ENCODE measurements at regions not wholly inside any gene's neighbourhood (a gene's known extent, or its start where the extent isn't known, plus 50 kb on each side); places are given as distances from the start of the nearest gene placed in this dataset.

GRCh38 chr12:13365748-13366366 lies 169.3 kb downstream of the EMP1 start:
- Histone ChIP-seq H3K4me3 (no peak overlapping the region), H3K4me2 (no peak overlapping the region), H3K9me3 (no peaks in the 10 kb centered on the region), H3K27ac (no peak overlapping the region), H3K4me1 (no peaks in the 10 kb centered on the region)
- DNase-seq (ENCODE audit: low read depth in 1 of 2, low spot score in 1 of 2) (no peak), ATAC-seq (no peak), FAIRE-seq (no peak)
- TF ChIP-seq ZFP36 (IDR thresholded peaks at IDR 0.05; ENCODE audit: borderline replicate concordance, partially characterized antibody) (no peak), HDAC2 (IDR thresholded peaks at IDR 0.05) (no peak)
- WGBS (ENCODE audit: missing lambda C conversion rate): 84% methylated on average over 16 of the region's 16 CpGs
- POLR2A ChIA-PET: no interaction called here
- CTCF ChIA-PET: no interaction called here

DNA sequence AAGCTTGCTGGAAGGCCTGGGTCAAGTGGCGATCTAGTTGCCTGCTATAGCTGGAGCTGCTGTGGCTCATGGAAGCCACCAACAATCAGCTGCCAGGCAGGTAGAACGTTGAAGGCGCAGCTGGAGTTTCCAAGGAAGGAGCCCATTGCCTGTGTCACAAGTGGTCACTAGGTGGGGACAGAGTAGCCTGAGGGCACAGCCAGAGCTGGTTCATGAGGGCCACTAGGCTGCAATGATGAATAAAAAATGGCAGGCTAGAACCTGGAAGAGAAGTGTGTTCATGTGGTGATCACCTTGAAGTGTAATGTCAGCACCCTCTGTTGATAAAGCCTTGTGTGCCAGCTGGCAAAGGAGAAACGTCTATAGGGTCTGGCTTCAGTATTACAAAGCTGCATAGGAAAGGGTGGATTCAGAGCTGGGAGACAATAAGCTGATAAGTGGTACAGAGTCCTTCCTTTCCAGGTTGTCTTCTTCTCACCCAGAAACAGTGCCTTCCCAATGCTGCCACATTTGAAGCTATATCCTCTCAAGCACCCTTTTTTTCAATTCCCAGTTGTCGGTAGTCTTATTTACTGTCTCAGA lies 165.8 kb downstream of the EMP1 start:
- H3K27ac ChIP-seq: no peak overlapping the region
- ATAC-seq: peak; percentile 94 to 100
- H3K9me3 ChIP-seq: no peaks in the 10 kb centered on the region
- no peak overlapping the region for H3K4me2 ChIP-seq
- H3K4me1 ChIP-seq: no peaks in the 10 kb centered on the region
- CTCF ChIA-PET: interaction anchor here (0.6 to 2.1 kb wide), 35 partner anchors 10 to 805 kb away, joined by 3 to 16 read pairs (median 5); no protein-coding TSS in a partner anchor
- FAIRE-seq: no peak
- POLR2A ChIA-PET: no interaction called here
- no peak overlapping the region for H3K4me3 ChIP-seq
- TF ChIP-seq KDM5A (IDR thresholded peaks at IDR 0.05) (no peak), RAD21 (conservative IDR thresholded peaks at IDR 0.05 in 1 of 2, IDR thresholded peaks at IDR 0.05 in 1 of 2) (peak; percentile 77 to 85), ZNF302 (CRISPR knock-in tag; IDR thresholded peaks at IDR 0.05) (peak; percentile 72; the same call in 1 of the 2 replicates), EHMT2 (IDR thresholded peaks at IDR 0.05; ENCODE audit: low read depth) (peak; percentile 89), CEBPB (IDR thresholded peaks at IDR 0.05) (no peak), FOXS1 (CRISPR knock-in tag; IDR thresholded peaks at IDR 0.05) (0 out of 2 replicates have a peak, but pooled peaks have one; percentile 35), SMC3 (IDR thresholded peaks at IDR 0.05) (peak; percentile 79), HOXB5 (CRISPR knock-in tag; IDR thresholded peaks at IDR 0.05) (0 out of 2 replicates have a peak, but pooled peaks have one; percentile 46)
- TF ChIP-seq, protein P1, sequence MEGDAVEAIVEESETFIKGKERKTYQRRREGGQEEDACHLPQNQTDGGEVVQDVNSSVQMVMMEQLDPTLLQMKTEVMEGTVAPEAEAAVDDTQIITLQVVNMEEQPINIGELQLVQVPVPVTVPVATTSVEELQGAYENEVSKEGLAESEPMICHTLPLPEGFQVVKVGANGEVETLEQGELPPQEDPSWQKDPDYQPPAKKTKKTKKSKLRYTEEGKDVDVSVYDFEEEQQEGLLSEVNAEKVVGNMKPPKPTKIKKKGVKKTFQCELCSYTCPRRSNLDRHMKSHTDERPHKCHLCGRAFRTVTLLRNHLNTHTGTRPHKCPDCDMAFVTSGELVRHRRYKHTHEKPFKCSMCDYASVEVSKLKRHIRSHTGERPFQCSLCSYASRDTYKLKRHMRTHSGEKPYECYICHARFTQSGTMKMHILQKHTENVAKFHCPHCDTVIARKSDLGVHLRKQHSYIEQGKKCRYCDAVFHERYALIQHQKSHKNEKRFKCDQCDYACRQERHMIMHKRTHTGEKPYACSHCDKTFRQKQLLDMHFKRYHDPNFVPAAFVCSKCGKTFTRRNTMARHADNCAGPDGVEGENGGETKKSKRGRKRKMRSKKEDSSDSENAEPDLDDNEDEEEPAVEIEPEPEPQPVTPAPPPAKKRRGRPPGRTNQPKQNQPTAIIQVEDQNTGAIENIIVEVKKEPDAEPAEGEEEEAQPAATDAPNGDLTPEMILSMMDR (IDR thresholded peaks at IDR 0.05): peak; percentile 72
- 44% methylated on average over 5 of the region's 5 CpGs for WGBS (ENCODE audit: missing lambda C conversion rate)
- peak; percentile 60 to 81 for DNase-seq (ENCODE audit: low read depth in 1 of 2, low spot score in 1 of 2)

GRCh38 chr12:13359636-13360035 lies 163.1 kb downstream of the EMP1 start:
- Histone ChIP-seq H3K4me3 (no peak overlapping the region), H3K4me2 (no peak overlapping the region), H3K4me1 (no peaks in the 10 kb centered on the region), H3K9me3 (no peaks in the 10 kb centered on the region), H3K27ac (no peak overlapping the region)
- CTCF ChIA-PET: interaction anchor here (1.0 to 1.2 kb wide), 2 partner anchors 14 to 175 kb away, joined by 3 to 4 read pairs; no protein-coding TSS in a partner anchor
- FAIRE-seq (no peak), DNase-seq (ENCODE audit: low read depth in 1 of 2, low spot score in 1 of 2) (no peak), ATAC-seq (no peak)
- POLR2A ChIA-PET: no interaction called here
- TF ChIP-seq TFCP2L1 (CRISPR knock-in tag; IDR thresholded peaks at IDR 0.05) (no peak), HDAC2 (IDR thresholded peaks at IDR 0.05) (no peak), FOSL2 (IDR thresholded peaks at IDR 0.05) (no peak), FOSL2 (CRISPR knock-in tag; IDR thresholded peaks at IDR 0.05) (no peak), HES2 (IDR thresholded peaks at IDR 0.05) (no peak), EHF (CRISPR knock-in tag; IDR thresholded peaks at IDR 0.05) (no peak), REST (IDR thresholded peaks at IDR 0.05) (no peak), MYC (IDR thresholded peaks at IDR 0.05; ENCODE audit: borderline replicate concordance, low read length) (no peak), HMGXB4 (CRISPR knock-in tag; IDR thresholded peaks at IDR 0.05; ENCODE audit: borderline replicate concordance) (no peak), RCOR1 (IDR thresholded peaks at IDR 0.05; ENCODE audit: low read depth, low read length) (no peak), JUN (IDR thresholded peaks at IDR 0.05) (no peak), MAFK (IDR thresholded peaks at IDR 0.05; ENCODE audit: partially characterized antibody) (no peak), JUNB (IDR thresholded peaks at IDR 0.05) (no peak)
- TF ChIP-seq, protein P2, sequence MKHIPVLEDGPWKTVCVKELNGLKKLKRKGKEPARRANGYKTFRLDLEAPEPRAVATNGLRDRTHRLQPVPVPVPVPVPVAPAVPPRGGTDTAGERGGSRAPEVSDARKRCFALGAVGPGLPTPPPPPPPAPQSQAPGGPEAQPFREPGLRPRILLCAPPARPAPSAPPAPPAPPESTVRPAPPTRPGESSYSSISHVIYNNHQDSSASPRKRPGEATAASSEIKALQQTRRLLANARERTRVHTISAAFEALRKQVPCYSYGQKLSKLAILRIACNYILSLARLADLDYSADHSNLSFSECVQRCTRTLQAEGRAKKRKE (CRISPR knock-in tag; IDR thresholded peaks at IDR 0.05; ENCODE audit: low read depth): no peak

All from A549 (cell line).